ENCODE measurements at regions not wholly inside any gene's neighbourhood (a gene's known extent, or its start where the extent isn't known, plus 50 kb on each side); places are given as distances from the start of the nearest gene placed in this dataset.

DNA sequence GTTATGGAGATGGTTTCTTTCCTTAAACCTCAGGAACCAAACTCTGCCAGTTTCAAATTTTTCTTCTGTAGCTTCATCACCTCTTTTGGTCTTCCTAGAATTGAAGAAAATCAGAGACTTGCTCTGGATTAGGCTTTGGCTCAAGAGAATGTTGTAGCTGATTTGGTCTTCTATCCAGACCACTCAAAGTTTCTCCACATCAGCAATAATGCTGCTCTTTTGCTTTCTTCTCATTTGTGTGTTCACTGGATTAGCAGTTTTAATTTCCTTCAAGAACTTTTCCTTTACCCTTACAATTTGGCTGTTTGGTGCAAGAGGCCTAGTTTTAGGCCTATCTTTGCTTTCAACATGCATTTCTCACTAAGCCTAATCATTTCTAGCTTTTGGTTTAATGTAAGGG is 78.1 kb upstream of the PLCB4 start:
- in situ Hi-C loops (cut with MboI; ENCODE audit: low sequenced_read_pairs): no loop called here
- Histone ChIP-seq H3K79me1 (ENCODE audit: low read depth in 1 of 2, low read length in 2 of 2) (no peaks in the 10 kb centered on the region), H3K9me1 (ENCODE audit: insufficient read depth, low read length) (no peaks in the 10 kb centered on the region), H2BK120ac (ENCODE audit: low read depth, low read length) (no peak overlapping the region), H3K56ac (ENCODE audit: extremely low read depth, insufficient read depth, low read length) (no peak overlapping the region), H3K9me3 (ENCODE audit: control insufficient read depth, insufficient read depth, low read length) (no peaks in the 10 kb centered on the region), H4K8ac (ENCODE audit: low read depth in 2 of 2, low read length in 2 of 2) (no peak overlapping the region), H3K4me3 (ENCODE audit: insufficient read depth, low read depth, low read length) (no peak overlapping the region), H4K20me1 (ENCODE audit: insufficient read depth, low read length) (no peaks in the 10 kb centered on the region; the same call in 1 of the 2 replicates), H3K18ac (ENCODE audit: low read depth, low read length) (no peak overlapping the region), H2AFZ (replicated peaks; ENCODE audit: low read length, poor library complexity) (no peak overlapping the region), H2AK9ac (replicated peaks; ENCODE audit: low read depth, low read length, poor library complexity) (no peak overlapping the region), H3K23ac (ENCODE audit: low read depth, low read length) (no peak overlapping the region), H4K91ac (ENCODE audit: insufficient read depth, low read depth, low read length) (no peak overlapping the region), H3K4me2 (ENCODE audit: low read depth, low read length) (no peak overlapping the region), H2BK20ac (ENCODE audit: low read depth, low read length) (no peak overlapping the region), H3K27me3 (ENCODE audit: control insufficient read depth, insufficient read depth, low read length) (no peaks in the 10 kb centered on the region), H2AK5ac (ENCODE audit: low read depth, low read length) (no peak overlapping the region), H3K36me3 (ENCODE audit: control insufficient read depth, insufficient read depth, low read length) (no peaks in the 10 kb centered on the region), H3K14ac (replicated peaks; ENCODE audit: low read depth, low read length) (no peak overlapping the region), H2BK5ac (ENCODE audit: low read depth, low read length, poor library complexity, severe bottlenecking) (no peak overlapping the region), H3K4ac (ENCODE audit: low read depth, low read length) (no peak overlapping the region), H3K27ac (ENCODE audit: insufficient read depth, low read length) (no peak overlapping the region), H2BK15ac (ENCODE audit: low read depth, low read length) (no peak overlapping the region), H3K4me1 (ENCODE audit: control insufficient read depth, insufficient read depth, low read length) (no peaks in the 10 kb centered on the region), H4K5ac (ENCODE audit: low read depth, low read length) (no peak overlapping the region), H3K9ac (ENCODE audit: low read depth, low read length) (no peak overlapping the region)
- ChIA-PET CTCF (no interaction called here), POLR2A (ENCODE audit: unreplicated experiment) (no interaction called here)
- DNase-seq (no peak), ATAC-seq (ENCODE audit: low read depth) (no peak)
- intact Hi-C loops (cut with micrococcal nuclease): no loop called here
- dilution Hi-C loops (cut with HindIII; ENCODE audit: low sequenced_read_pairs, unreplicated experiment): no loop called here
- BruUV-seq (replicated peaks): no TSS peak
- TF ChIP-seq BHLHE40 (IDR thresholded peaks at IDR 0.05; ENCODE audit: low read depth, low read length): no peak
- no peak for TF ChIP-seq MAZ (IDR thresholded peaks at IDR 0.05; ENCODE audit: borderline replicate concordance, low read depth, low read length)
- no peak for TF ChIP-seq RAD21 (IDR thresholded peaks at IDR 0.05; ENCODE audit: low read length)
- TF ChIP-seq RFX5 (IDR thresholded peaks at IDR 0.05; ENCODE audit: low read depth, low read length): no peak
- no peak for TF ChIP-seq CTCF (conservative IDR thresholded peaks at IDR 0.05; ENCODE audit: low read depth, low read length)
- no peak for TF ChIP-seq POLR2A (IDR thresholded peaks at IDR 0.05; ENCODE audit: low read depth, low read length)
- no peak for TF ChIP-seq FOS (IDR thresholded peaks at IDR 0.05; ENCODE audit: low read depth, low read length)
- TF ChIP-seq CHD1 (IDR thresholded peaks at IDR 0.05; ENCODE audit: low read depth, low read length): no peak
- TF ChIP-seq, protein P1, sequence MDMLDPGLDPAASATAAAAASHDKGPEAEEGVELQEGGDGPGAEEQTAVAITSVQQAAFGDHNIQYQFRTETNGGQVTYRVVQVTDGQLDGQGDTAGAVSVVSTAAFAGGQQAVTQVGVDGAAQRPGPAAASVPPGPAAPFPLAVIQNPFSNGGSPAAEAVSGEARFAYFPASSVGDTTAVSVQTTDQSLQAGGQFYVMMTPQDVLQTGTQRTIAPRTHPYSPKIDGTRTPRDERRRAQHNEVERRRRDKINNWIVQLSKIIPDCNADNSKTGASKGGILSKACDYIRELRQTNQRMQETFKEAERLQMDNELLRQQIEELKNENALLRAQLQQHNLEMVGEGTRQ (IDR thresholded peaks at IDR 0.05; ENCODE audit: low read depth, low read length): no peak
- TF ChIP-seq, protein P2, sequence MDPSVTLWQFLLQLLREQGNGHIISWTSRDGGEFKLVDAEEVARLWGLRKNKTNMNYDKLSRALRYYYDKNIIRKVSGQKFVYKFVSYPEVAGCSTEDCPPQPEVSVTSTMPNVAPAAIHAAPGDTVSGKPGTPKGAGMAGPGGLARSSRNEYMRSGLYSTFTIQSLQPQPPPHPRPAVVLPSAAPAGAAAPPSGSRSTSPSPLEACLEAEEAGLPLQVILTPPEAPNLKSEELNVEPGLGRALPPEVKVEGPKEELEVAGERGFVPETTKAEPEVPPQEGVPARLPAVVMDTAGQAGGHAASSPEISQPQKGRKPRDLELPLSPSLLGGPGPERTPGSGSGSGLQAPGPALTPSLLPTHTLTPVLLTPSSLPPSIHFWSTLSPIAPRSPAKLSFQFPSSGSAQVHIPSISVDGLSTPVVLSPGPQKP (IDR thresholded peaks at IDR 0.05; ENCODE audit: borderline replicate concordance, low read depth, low read length): no peak
- TF ChIP-seq MAFK (IDR thresholded peaks at IDR 0.05; ENCODE audit: low read depth, low read length): no peak
- TF ChIP-seq RCOR1 (IDR thresholded peaks at IDR 0.05; ENCODE audit: insufficient replicate concordance, low read length): no peak
- no peak for TF ChIP-seq SMC3 (IDR thresholded peaks at IDR 0.05; ENCODE audit: low read depth, low read length)
- no peak for TF ChIP-seq MXI1 (IDR thresholded peaks at IDR 0.05; ENCODE audit: borderline replicate concordance, low read depth, low read length)
- no peak for TF ChIP-seq NFE2L2 (IDR thresholded peaks at IDR 0.05; ENCODE audit: low read depth, low read length)
- no peak for TF ChIP-seq CEBPB (IDR thresholded peaks at IDR 0.05; ENCODE audit: low read depth, low read length)

Data from IMR-90 (cell line).